BLaER1 (cell line): ENCODE measurements at regions not wholly inside any gene's neighbourhood (a gene's known extent, or its start where the extent isn't known, plus 50 kb on each side); places are given as distances from the start of the nearest gene placed in this dataset.

Source experiments
- H3K27ac ChIP-seq: shearing (Covaris generic); formaldehyde crosslinking; 2 replicates; pipeline ENCODE4 v1.8.1; 2022
- H3K27me3 ChIP-seq: shearing (Covaris generic); formaldehyde crosslinking; 2 replicates; pipeline ENCODE4 v1.8.1; 2022
- H3K36me3 ChIP-seq: shearing (Covaris generic); formaldehyde crosslinking; 2 replicates; pipeline ENCODE4 v1.8.1; 2022
- H3K4me1 ChIP-seq: shearing (Covaris generic); formaldehyde crosslinking; 2 replicates; pipeline ENCODE4 v1.8.1; 2022
- H3K4me2 ChIP-seq: shearing (Covaris generic); formaldehyde crosslinking; 2 replicates; pipeline ENCODE4 v1.8.1; 2022
- H3K4me3 ChIP-seq: shearing (Covaris generic); formaldehyde crosslinking; 2 replicates; pipeline ENCODE4 v1.8.1; 2022
- H3K9ac ChIP-seq: shearing (Covaris generic); formaldehyde crosslinking; 2 replicates; pipeline ENCODE4 v1.8.1; 2022
- H3K9me3 ChIP-seq: shearing (Covaris generic); formaldehyde crosslinking; 2 replicates; pipeline ENCODE4 v1.8.1; 2022
- H4K20me1 ChIP-seq: shearing (Covaris generic); formaldehyde crosslinking; 2 replicates; pipeline ENCODE4 v1.8.1; 2022
- Cebpa-rat ChIP-seq: shearing (Covaris generic); IDR thresholded peaks from 2 replicates; pipeline ENCODE4 v1.8.1; 2022

DNA sequence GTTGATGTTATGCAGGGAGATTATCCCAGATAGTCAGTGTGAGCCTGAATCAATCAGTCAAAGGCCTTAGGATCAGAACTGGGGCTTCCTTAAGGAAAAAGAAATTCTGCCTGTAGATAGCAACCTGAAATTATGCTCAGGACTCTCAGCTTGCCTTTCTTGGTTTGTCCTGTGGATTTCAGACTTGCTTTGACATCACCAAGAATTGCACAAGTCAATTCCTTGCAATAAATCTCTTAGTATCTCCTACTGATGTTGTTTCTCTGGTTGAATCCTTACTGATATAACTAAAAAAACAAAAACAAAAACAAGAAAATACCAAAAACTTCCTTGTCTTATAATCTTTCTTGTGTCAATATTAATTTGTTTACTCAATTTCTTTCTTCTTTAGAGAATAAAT lies 258.9 kb upstream of the TCF21 start:
- Histone ChIP-seq H4K20me1 (no peaks in the 10 kb centered on the region), H3K4me1 (no peaks in the 10 kb centered on the region), H3K9me3 (no peaks in the 10 kb centered on the region), H3K27ac (no peak overlapping the region), H3K36me3 (no peaks in the 10 kb centered on the region), H3K4me2 (no peak overlapping the region), H3K27me3 (no peaks in the 10 kb centered on the region), H3K4me3 (no peak overlapping the region), H3K9ac (no peak overlapping the region)
- TF ChIP-seq Cebpa-rat = no peak

DNA sequence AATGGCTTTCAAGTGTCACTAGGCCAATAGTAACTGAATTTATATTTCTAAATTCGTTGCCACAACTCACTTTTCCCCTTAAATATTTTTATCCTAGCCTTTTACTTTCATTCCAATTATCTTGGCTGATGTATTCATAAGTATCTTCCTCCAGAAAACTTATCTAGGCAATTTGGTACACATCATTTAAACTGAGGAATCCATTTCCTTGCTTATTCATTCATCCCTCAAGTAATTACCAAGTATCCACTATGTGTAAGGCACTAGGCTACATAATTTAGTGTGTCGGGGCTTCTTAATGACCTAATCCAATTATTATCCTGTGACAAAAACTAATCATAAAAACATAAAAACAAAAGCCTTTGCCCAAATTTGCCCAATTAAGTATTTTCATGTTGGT lies 258.3 kb upstream of the TCF21 start:
- H3K4me1 ChIP-seq = no peaks in the 10 kb centered on the region
- no peak overlapping the region for H3K27ac ChIP-seq
- no peak overlapping the region for H3K4me3 ChIP-seq
- no peaks in the 10 kb centered on the region for H3K27me3 ChIP-seq
- no peak for TF ChIP-seq Cebpa-rat
- H3K36me3 ChIP-seq = no peaks in the 10 kb centered on the region
- H4K20me1 ChIP-seq = no peaks in the 10 kb centered on the region
- no peak overlapping the region for H3K4me2 ChIP-seq
- no peak overlapping the region for H3K9ac ChIP-seq
- no peaks in the 10 kb centered on the region for H3K9me3 ChIP-seq

DNA sequence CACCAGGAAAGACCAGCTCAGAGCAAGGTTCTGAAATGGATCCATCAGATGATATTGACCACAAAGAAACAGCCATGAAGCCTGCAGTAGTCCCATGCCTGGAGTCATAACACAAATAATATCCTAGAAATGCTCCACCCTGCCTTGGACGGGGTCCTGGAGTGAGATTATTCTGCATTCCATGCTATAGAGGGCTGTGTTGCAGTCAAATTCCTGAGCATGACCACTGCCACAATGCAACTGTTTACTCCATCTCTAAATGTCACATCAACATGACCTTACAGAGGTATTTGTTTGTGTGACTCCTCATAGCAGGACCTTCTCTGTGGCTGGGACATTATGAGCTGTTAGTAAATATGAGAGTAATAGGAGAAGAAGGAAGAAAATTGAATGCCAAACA lies 257.5 kb upstream of the TCF21 start:
- Histone ChIP-seq H3K36me3 (no peaks in the 10 kb centered on the region), H4K20me1 (no peaks in the 10 kb centered on the region), H3K4me3 (no peak overlapping the region), H3K9me3 (no peaks in the 10 kb centered on the region), H3K4me1 (no peaks in the 10 kb centered on the region), H3K9ac (no peak overlapping the region), H3K4me2 (no peak overlapping the region), H3K27ac (no peak overlapping the region), H3K27me3 (no peaks in the 10 kb centered on the region)
- no peak for TF ChIP-seq Cebpa-rat

DNA sequence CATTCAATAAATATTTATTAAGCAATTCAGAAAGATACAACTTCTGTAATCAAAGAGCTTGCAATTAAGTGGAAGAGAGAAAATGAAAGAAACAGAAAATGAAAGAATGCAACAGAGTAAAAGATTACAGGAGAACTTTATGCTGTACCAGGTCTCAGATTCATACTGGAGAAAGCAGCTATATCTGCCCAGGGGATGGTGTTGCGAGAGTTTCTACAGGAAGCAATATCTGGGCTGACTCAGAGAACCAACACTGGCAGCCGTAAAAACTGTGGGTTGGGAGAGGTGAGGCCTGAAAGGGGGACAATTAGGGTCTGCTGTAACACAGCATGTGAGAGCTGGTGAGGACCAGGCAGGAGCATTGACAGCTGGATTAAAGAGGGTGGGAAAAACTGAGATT lies 256.7 kb upstream of the TCF21 start:
- Histone ChIP-seq H3K9me3 (no peaks in the 10 kb centered on the region), H3K27me3 (no peaks in the 10 kb centered on the region), H3K27ac (no peak overlapping the region), H3K36me3 (no peaks in the 10 kb centered on the region), H3K4me2 (no peak overlapping the region), H3K4me1 (no peaks in the 10 kb centered on the region), H3K4me3 (no peak overlapping the region), H4K20me1 (no peaks in the 10 kb centered on the region), H3K9ac (no peak overlapping the region)
- TF ChIP-seq Cebpa-rat = no peak

DNA sequence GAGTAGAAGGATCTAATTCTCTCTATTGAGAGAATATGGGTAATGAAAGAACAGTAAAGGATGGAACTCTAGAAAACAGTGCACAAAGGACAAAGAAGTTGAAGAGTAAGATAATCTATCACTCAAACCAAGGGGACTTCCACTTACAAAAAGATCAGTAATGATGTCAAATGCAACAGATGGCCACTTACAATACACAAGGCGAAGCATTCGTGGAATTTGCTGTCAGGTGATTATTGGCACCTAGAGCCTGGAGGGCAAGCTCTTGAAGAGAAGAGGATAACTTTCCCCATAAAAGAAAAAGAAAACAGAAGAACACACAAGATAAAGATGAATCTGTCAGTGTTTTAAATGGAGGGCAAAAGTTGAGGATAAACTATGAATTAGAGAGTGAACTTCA lies 256.0 kb upstream of the TCF21 start:
- no peaks in the 10 kb centered on the region for H3K36me3 ChIP-seq
- H3K27me3 ChIP-seq = no peaks in the 10 kb centered on the region
- H3K4me3 ChIP-seq = no peak overlapping the region
- H4K20me1 ChIP-seq = no peaks in the 10 kb centered on the region
- no peaks in the 10 kb centered on the region for H3K4me1 ChIP-seq
- TF ChIP-seq Cebpa-rat = no peak
- H3K9me3 ChIP-seq = no peaks in the 10 kb centered on the region
- no peak overlapping the region for H3K4me2 ChIP-seq
- H3K27ac ChIP-seq = no peak overlapping the region
- H3K9ac ChIP-seq = no peak overlapping the region

DNA sequence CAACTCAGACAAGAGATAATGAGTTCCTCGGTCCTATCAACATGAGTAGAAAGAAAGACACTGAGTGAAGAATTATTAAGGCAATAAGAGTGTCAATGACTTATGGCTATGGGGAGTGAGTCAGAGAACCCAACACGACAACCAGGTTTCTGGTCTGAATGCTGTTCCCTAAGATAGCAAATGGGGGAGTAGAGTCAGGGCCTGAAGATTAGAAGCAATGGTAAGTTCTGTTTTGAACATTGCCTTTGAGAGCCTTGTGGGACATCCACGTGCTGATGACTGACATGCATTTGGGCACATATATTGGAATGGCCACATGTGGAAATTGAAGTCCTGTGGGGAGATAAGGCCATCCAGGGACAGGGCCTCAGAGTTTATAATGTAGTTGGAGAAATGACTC lies 254.4 kb upstream of the TCF21 start:
- H3K9ac ChIP-seq = no peak overlapping the region
- H3K9me3 ChIP-seq = 0 out of 2 replicates have a peak, but pooled peaks cover 8% of the 10 kb centered on the region
- H3K4me2 ChIP-seq = no peak overlapping the region
- H3K4me1 ChIP-seq = no peaks in the 10 kb centered on the region
- TF ChIP-seq Cebpa-rat = no peak
- no peak overlapping the region for H3K4me3 ChIP-seq
- H4K20me1 ChIP-seq = no peaks in the 10 kb centered on the region
- no peak overlapping the region for H3K27ac ChIP-seq
- no peaks in the 10 kb centered on the region for H3K36me3 ChIP-seq
- no peaks in the 10 kb centered on the region for H3K27me3 ChIP-seq

DNA sequence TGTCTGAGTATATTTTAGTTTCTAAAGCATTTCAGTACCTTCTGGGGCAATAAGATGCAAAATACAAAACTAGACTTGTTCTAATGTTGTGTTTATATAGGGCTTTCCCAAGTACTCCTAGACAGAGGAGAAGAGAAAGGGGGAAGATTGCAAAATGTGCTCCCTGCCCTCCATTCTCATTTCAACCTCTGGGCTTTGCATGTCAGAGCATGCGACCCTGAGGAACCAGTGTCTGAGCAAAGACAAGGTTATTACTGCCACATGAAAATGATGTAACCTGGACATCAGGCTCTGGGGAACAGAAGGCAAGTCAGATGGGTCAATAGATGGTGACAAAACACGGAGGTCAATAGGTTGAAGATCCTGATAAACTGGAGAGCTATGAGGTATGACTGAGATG lies 253.5 kb upstream of the TCF21 start:
- Histone ChIP-seq H3K36me3 (no peaks in the 10 kb centered on the region), H4K20me1 (no peaks in the 10 kb centered on the region), H3K27me3 (no peaks in the 10 kb centered on the region), H3K9ac (no peak overlapping the region), H3K9me3 (0 out of 2 replicates have a peak, but pooled peaks cover 8% of the 10 kb centered on the region), H3K4me3 (no peak overlapping the region), H3K4me1 (no peaks in the 10 kb centered on the region), H3K4me2 (no peak overlapping the region), H3K27ac (no peak overlapping the region)
- no peak for TF ChIP-seq Cebpa-rat

DNA sequence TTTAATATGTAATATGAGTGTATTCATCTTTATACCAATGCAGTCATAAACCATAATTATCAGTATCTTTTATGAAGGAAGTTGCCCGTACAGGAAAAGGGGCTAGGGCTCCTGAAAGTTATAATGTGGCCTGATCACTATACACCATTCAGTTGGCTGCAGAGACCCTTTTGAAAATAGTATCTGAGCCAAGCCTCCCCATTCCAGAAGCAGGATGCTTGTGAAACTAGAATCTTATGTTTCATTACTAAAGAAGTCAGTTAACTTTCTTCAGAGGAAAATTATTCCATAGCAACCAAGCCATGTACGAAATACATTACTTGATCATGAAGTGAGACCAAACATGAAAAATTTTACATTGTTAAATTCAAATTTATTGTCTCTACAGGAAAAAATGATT lies 251.5 kb upstream of the TCF21 start:
- Histone ChIP-seq H3K9ac (no peak overlapping the region), H3K36me3 (no peaks in the 10 kb centered on the region), H4K20me1 (no peaks in the 10 kb centered on the region), H3K4me3 (no peak overlapping the region), H3K27me3 (no peaks in the 10 kb centered on the region), H3K4me2 (no peak overlapping the region), H3K4me1 (no peaks in the 10 kb centered on the region), H3K27ac (no peak overlapping the region), H3K9me3 (0 out of 2 replicates have a peak, but pooled peaks cover 8% of the 10 kb centered on the region)
- no peak for TF ChIP-seq Cebpa-rat

DNA sequence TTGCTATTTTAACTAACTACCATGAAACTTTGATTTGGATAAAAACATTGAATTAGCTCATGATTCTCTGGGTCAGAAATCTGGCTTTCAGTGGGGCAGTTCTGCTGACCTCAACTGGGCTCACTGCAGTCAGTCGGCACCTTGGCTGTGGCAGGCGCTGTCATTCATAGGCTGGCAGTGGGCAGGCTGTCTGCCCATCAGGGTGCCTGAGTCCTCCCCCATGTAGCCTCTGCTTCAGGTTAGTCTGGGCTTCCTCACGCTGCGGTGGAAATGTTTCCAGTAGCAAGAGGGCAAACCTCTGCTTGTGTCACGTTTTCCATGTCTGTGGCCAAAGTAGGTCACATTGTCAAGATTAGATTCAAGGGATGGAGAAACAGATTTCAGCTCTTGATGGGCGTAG lies 251.0 kb upstream of the TCF21 start:
- H3K27ac ChIP-seq = no peak overlapping the region
- H3K36me3 ChIP-seq = no peaks in the 10 kb centered on the region
- H3K4me3 ChIP-seq = no peak overlapping the region
- H3K4me2 ChIP-seq = no peak overlapping the region
- H3K27me3 ChIP-seq = no peaks in the 10 kb centered on the region
- no peak overlapping the region for H3K9ac ChIP-seq
- TF ChIP-seq Cebpa-rat = no peak
- H3K9me3 ChIP-seq = 0 out of 2 replicates have a peak, but pooled peaks cover 8% of the 10 kb centered on the region
- H3K4me1 ChIP-seq = no peaks in the 10 kb centered on the region
- no peaks in the 10 kb centered on the region for H4K20me1 ChIP-seq

DNA sequence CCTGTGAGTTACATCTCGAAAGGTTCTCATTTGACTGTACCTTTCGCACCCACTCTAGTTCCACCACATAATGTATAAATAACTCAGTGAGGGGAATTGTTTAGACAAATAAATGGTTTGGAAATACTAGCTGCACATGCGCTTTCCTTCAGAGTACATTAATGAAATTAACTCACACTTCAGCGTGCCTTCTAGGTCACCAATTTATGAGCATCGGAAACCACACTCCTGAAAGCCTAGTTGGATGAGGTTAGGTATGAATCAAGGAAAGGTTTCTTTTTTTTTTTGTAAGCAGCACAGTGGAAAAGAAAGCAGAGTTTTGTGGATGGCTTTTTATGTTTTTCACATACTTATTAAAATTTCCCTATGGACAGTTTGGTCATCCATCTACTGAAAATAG lies 247.8 kb upstream of the TCF21 start:
- no peak overlapping the region for H3K4me2 ChIP-seq
- H4K20me1 ChIP-seq = no peaks in the 10 kb centered on the region
- H3K27me3 ChIP-seq = no peaks in the 10 kb centered on the region
- no peak for TF ChIP-seq Cebpa-rat
- no peaks in the 10 kb centered on the region for H3K4me1 ChIP-seq
- no peak overlapping the region for H3K4me3 ChIP-seq
- H3K27ac ChIP-seq = no peak overlapping the region
- no peak overlapping the region for H3K9ac ChIP-seq
- no peaks in the 10 kb centered on the region for H3K36me3 ChIP-seq
- 0 out of 2 replicates have a peak, but pooled peaks cover 8% of the 10 kb centered on the region for H3K9me3 ChIP-seq

DNA sequence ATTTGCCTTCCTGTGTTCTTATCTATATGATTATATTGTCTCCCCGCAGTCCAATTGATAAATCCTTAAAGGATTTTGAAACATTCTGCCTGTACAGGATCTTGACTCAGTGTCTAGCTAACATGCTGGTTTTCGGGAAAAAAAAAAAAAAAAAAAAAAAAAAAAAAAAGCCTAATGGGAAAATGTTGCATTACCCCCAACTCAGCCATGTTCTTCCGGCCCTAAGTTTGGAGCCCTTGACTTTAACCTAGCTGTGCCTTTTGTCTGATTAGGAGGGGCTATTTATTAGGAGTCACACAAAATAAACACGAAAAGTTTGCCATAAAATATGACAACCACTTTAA lies 244.4 kb upstream of the TCF21 start:
- no peak overlapping the region for H3K9ac ChIP-seq
- no peak overlapping the region for H3K4me2 ChIP-seq
- no peaks in the 10 kb centered on the region for H3K36me3 ChIP-seq
- H3K4me1 ChIP-seq = no peaks in the 10 kb centered on the region
- H3K27me3 ChIP-seq = no peaks in the 10 kb centered on the region
- no peak overlapping the region for H3K27ac ChIP-seq
- no peak for TF ChIP-seq Cebpa-rat
- H4K20me1 ChIP-seq = no peaks in the 10 kb centered on the region
- no peaks in the 10 kb centered on the region for H3K9me3 ChIP-seq
- no peak overlapping the region for H3K4me3 ChIP-seq
